ENCODE measurements at regions not wholly inside any gene's neighbourhood (a gene's known extent, or its start where the extent isn't known, plus 50 kb on each side); places are given as distances from the start of the nearest gene placed in this dataset.

DNA sequence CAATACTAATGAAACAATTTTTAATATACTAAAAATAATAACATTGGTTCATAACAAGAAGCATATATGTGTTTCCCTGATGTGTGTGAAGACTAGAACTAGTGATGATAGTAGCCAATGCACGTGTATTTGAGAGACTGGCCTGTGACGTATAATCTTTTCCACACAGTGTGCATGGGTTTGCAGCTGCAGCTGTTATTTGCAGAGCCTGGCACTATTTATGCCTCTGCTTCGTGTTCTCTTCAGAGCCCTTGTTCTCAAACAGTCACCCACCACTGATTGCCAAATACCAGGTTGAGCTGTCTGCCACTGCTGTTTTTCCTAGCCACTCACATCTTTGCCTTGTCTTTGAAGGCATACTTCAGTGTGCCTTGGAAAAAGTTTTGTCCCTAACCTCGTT, 531.7 kb downstream of the ETV1 start:
- 37 to 61% (median 53%) methylated on average over 4 of the region's 4 CpGs for WGBS, 5 donors

DNA sequence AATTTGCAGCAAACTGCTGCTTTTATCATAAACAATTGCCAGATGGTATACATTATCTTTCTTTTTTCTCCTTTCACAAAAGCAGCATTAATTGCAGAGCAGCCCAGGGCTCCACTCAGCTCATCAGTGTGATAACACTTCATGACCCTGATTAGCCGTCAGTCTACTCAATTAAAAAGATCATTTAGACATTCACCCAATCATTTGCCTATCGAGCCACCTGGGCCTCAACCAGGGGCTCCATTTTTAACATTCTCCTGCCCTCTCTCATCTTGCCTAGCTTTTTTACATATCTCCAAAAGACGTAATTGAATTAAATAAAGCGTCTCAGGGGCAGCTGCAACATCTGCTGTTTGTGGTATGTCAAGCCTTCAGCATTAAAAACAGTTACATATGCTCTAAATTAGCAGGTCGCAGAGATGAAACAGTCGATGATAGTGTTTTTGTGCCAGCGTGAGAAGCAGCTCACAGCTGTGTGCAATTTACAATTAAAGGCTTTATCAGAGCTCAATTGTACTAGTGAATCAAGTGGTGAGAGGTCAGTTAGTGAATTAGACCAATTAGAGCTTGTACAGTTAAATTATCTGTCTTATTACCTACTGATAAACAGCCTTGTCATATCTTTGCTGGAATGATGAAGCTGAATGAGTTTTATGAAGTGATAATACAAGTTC, 522.5 kb downstream of the ETV1 start:
- Histone ChIP-seq H3K27me3 (no peaks in the 10 kb centered on the region), H3K4me3 (no peak overlapping the region), H3K4me1 (no peaks in the 10 kb centered on the region), H3K36me3 (no peaks in the 10 kb centered on the region), H3K9me3 (no peaks in the 10 kb centered on the region), H3K27ac (no peak overlapping the region)
- intact Hi-C loops (cut with DNase I; ENCODE audit: low total_unique reads), result no loop called here
- 52 to 65% (median 55%) methylated on average over 7 of the region's 7 CpGs for WGBS, 5 donors
- DNase-seq, result peak in 1 of 2 donors; percentile 19
- TF ChIP-seq POLR2AphosphoS5 (IDR thresholded peaks at IDR 0.05), result no peak

More for the DNA sequence above, 531.7 kb downstream of the ETV1 start:
- TF ChIP-seq, protein P1, sequence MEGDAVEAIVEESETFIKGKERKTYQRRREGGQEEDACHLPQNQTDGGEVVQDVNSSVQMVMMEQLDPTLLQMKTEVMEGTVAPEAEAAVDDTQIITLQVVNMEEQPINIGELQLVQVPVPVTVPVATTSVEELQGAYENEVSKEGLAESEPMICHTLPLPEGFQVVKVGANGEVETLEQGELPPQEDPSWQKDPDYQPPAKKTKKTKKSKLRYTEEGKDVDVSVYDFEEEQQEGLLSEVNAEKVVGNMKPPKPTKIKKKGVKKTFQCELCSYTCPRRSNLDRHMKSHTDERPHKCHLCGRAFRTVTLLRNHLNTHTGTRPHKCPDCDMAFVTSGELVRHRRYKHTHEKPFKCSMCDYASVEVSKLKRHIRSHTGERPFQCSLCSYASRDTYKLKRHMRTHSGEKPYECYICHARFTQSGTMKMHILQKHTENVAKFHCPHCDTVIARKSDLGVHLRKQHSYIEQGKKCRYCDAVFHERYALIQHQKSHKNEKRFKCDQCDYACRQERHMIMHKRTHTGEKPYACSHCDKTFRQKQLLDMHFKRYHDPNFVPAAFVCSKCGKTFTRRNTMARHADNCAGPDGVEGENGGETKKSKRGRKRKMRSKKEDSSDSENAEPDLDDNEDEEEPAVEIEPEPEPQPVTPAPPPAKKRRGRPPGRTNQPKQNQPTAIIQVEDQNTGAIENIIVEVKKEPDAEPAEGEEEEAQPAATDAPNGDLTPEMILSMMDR (IDR thresholded peaks at IDR 0.05), result no peak
- TF ChIP-seq POLR2A (IDR thresholded peaks at IDR 0.05) (no peak), EP300 (IDR thresholded peaks at IDR 0.05) (no peak), POLR2AphosphoS5 (IDR thresholded peaks at IDR 0.05) (no peak)
- DNase-seq, result peak in 1 of 2 donors; percentile 23
- Histone ChIP-seq H3K4me3 (no peak overlapping the region), H3K27ac (no peak overlapping the region), H3K27me3 (no peaks in the 10 kb centered on the region), H3K36me3 (no peaks in the 10 kb centered on the region), H3K4me1 (no peaks in the 10 kb centered on the region), H3K9me3 (no peaks in the 10 kb centered on the region)
- intact Hi-C loops (cut with DNase I; ENCODE audit: low total_unique reads), result no loop called here

DNA sequence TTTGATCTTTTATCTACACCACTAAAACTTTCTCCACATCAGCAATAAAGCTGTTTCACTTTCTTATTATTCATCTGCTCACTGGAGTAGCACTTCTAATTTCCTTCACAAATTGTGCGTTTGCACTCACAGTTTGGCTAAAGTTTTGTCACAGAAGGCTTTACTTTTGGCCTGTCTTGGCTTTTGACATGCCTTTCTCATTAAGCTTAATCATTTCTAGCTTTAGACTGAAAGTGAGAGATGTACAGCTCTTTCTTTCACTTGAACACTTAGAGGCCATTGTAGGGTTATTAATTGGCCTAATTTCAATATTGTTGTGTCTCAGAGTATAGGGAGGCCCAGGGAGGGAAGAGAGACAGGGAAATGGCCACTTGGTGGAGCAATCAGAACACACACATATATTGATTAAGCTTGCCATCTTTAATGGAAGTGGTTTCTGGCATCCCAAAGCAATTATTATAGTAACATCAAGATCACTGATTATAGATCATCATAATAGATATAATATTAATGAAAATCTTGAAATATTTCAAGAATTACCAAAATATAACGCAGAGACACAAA, 512.5 kb downstream of the ETV1 start:
- H3K9me3 ChIP-seq, result no peaks in the 10 kb centered on the region
- intact Hi-C loops (cut with DNase I; ENCODE audit: low total_unique reads), result no loop called here
- H3K4me1 ChIP-seq, result no peaks in the 10 kb centered on the region
- H3K27ac ChIP-seq, result no peak overlapping the region
- H3K27me3 ChIP-seq, result no peaks in the 10 kb centered on the region
- 78 to 95% (median 90%) methylated on average over 2 of the region's 2 CpGs for WGBS, 5 donors
- no peak for DNase-seq
- H3K4me3 ChIP-seq, result no peak overlapping the region
- TF ChIP-seq POLR2AphosphoS5 (IDR thresholded peaks at IDR 0.05), result no peak
- H3K36me3 ChIP-seq, result no peaks in the 10 kb centered on the region

- H3K27ac ChIP-seq, result no peak overlapping the region
- no peaks in the 10 kb centered on the region for H3K27me3 ChIP-seq
- no peak overlapping the region for H3K4me3 ChIP-seq
- no peaks in the 10 kb centered on the region for H3K36me3 ChIP-seq
- H3K9me3 ChIP-seq, result peaks cover 0 to 8% (median 7%) of the 10 kb centered on the region in 4 donors
- TF ChIP-seq POLR2AphosphoS5 (IDR thresholded peaks at IDR 0.05), result no peak
- no peak for TF ChIP-seq EP300 (IDR thresholded peaks at IDR 0.05)
- no peak for TF ChIP-seq POLR2A (IDR thresholded peaks at IDR 0.05)
- TF ChIP-seq, protein P1 (IDR thresholded peaks at IDR 0.05), result no peak
- DNase-seq, result no peak
- H3K4me1 ChIP-seq, result no peaks in the 10 kb centered on the region
- WGBS, 5 donors, result 89 to 93% (median 90%) methylated on average over 4 to 6 of the region's 6 CpGs
- intact Hi-C loops (cut with DNase I; ENCODE audit: low total_unique reads), result no loop called here
Observed at GRCh38 chr7:13489386-13489785, 500.1 kb downstream of the ETV1 start.

GRCh38 chr7:13496976-13497375, 492.5 kb downstream of the ETV1 start:
- no peaks in the 10 kb centered on the region for H3K9me3 ChIP-seq
- no peaks in the 10 kb centered on the region for H3K36me3 ChIP-seq
- no peak overlapping the region for H3K27ac ChIP-seq
- TF ChIP-seq EP300 (IDR thresholded peaks at IDR 0.05) (no peak), POLR2A (IDR thresholded peaks at IDR 0.05) (no peak), POLR2AphosphoS5 (IDR thresholded peaks at IDR 0.05) (no peak)
- TF ChIP-seq, protein P1 (IDR thresholded peaks at IDR 0.05), result no peak
- H3K4me1 ChIP-seq, result no peaks in the 10 kb centered on the region
- no peak for DNase-seq
- H3K27me3 ChIP-seq, result no peaks in the 10 kb centered on the region
- intact Hi-C loops (cut with DNase I; ENCODE audit: low total_unique reads), result no loop called here
- no peak overlapping the region for H3K4me3 ChIP-seq

Measured in stomach (tissue), 8 donors.